Left ventricle myocardium inferior (tissue), 1 donor: ENCODE measurements at regions not wholly inside any gene's neighbourhood (a gene's known extent, or its start where the extent isn't known, plus 50 kb on each side); places are given as distances from the start of the nearest gene placed in this dataset.
A peak's percentile ranks its signal among the peaks of the same experiment; 100 is the strongest.

Experiments used
- DNase-seq: peaks from one replicate; pipeline ENCODE4 v3.0.0-alpha.2; 2020
- H3K27ac ChIP-seq: fragments of 200-600 bp; replicated peaks from 2 replicates; pipeline ENCODE4 v1.8.0; 2021
- H3K27me3 ChIP-seq: fragments of 200-600 bp; 2 replicates; pipeline ENCODE4 v1.8.0; 2021; ENCODE audit warnings: low read depth
- H3K36me3 ChIP-seq: fragments of 200-600 bp; 2 replicates; pipeline ENCODE4 v1.8.0; 2021
- H3K4me1 ChIP-seq: fragments of 200-600 bp; 2 replicates; pipeline ENCODE4 v1.8.0; 2021
- H3K4me3 ChIP-seq: fragments of 200-600 bp; 2 replicates; pipeline ENCODE4 v1.8.0; 2021; ENCODE audit warnings: mild to moderate bottlenecking, moderate library complexity
- H3K9me3 ChIP-seq: fragments of 200-600 bp; replicated peaks from 2 replicates; pipeline ENCODE4 v1.8.0; 2021
- intact Hi-C: fragments of 100-400 bp; cut with micrococcal nuclease; formaldehyde crosslinking; loops from one replicate; pipeline ENCODE4 v1.11.0; 2022
- TF ChIP-seq, protein P1 (sequence below): fragments of 200-600 bp; IDR thresholded peaks from 2 replicates; pipeline ENCODE4 v1.8.0; 2021; ENCODE audit warnings: antibody characterized with exemption, mild to moderate bottlenecking, borderline replicate concordance
- donor health status: DM: no; HTN: yes; CAD: no; lungs with severe emphysema.

DNA sequence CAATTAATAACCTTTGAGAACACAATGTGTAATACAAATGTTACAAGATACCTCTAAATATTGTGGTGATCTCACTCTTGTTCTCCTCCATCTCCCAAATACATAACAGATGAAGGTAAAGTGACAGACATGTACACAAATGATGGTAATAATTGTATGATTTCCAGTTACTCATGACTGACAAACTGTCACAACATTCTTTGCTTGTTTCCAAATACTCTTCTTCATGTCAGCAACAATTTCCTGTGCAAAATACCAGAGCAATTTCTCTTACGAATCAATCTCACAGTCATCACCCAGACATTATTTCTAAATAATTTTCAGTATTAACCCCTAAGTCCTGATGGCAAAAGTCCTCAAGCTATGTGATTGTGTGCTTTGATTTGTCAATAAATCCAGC, 92.9 kb downstream of the RPS12 start:
- H3K9me3 ChIP-seq = no peaks in the 10 kb centered on the region
- DNase-seq = no peak
- no peaks in the 10 kb centered on the region for H3K36me3 ChIP-seq
- intact Hi-C loops = no loop called here
- no peaks in the 10 kb centered on the region for H3K27me3 ChIP-seq
- H3K4me3 ChIP-seq = no peak overlapping the region
- no peaks in the 10 kb centered on the region for H3K4me1 ChIP-seq
- H3K27ac ChIP-seq = no peak overlapping the region
- TF ChIP-seq, protein P1, sequence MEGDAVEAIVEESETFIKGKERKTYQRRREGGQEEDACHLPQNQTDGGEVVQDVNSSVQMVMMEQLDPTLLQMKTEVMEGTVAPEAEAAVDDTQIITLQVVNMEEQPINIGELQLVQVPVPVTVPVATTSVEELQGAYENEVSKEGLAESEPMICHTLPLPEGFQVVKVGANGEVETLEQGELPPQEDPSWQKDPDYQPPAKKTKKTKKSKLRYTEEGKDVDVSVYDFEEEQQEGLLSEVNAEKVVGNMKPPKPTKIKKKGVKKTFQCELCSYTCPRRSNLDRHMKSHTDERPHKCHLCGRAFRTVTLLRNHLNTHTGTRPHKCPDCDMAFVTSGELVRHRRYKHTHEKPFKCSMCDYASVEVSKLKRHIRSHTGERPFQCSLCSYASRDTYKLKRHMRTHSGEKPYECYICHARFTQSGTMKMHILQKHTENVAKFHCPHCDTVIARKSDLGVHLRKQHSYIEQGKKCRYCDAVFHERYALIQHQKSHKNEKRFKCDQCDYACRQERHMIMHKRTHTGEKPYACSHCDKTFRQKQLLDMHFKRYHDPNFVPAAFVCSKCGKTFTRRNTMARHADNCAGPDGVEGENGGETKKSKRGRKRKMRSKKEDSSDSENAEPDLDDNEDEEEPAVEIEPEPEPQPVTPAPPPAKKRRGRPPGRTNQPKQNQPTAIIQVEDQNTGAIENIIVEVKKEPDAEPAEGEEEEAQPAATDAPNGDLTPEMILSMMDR = no peak

DNA sequence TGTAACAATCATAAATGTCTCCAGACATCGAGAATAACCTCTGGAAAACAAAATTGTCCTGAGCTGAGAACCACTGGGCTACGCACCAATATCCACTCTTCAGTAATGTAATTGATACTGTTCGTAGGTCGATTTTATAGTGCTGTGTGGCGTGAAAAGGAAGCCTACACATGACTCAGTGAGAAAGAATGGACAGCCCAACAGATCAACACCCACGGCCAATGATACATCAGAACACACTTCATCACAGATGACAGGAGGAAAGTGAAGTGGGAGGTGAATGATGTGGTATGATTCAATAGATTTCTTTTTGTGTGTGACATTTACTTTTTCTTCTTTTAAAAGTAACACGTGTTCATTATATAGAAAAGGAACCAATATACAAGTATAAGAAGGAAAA, 93.5 kb downstream of the RPS12 start:
- no peaks in the 10 kb centered on the region for H3K4me1 ChIP-seq
- H3K27ac ChIP-seq = no peak overlapping the region
- TF ChIP-seq, protein P1 = no peak
- no peaks in the 10 kb centered on the region for H3K36me3 ChIP-seq
- no peaks in the 10 kb centered on the region for H3K9me3 ChIP-seq
- H3K27me3 ChIP-seq = no peaks in the 10 kb centered on the region
- no peak overlapping the region for H3K4me3 ChIP-seq
- DNase-seq = no peak
- intact Hi-C loops = no loop called here

DNA sequence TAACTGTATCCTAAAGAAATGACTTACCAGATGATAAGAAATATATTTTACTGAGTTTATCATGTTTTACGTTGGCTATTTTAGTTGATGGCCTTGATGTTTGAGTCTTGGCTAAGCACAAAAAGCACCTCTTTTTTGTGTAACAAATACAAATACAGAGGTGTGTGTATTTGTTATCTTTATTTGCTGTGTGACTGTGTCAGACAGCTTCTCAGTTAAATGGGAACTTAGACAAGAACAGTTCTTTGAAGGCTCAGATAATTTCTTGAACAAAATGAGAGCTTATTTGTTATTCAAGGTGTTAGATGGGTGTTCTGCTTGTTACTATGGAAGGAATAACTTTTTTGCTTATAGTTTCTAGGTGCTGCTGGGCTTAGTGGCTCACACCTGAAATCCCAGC, 95.4 kb downstream of the RPS12 start:
- H3K4me3 ChIP-seq = no peak overlapping the region
- TF ChIP-seq, protein P1 = no peak
- no peaks in the 10 kb centered on the region for H3K4me1 ChIP-seq
- no peak overlapping the region for H3K27ac ChIP-seq
- intact Hi-C loops = no loop called here
- no peaks in the 10 kb centered on the region for H3K27me3 ChIP-seq
- H3K36me3 ChIP-seq = no peaks in the 10 kb centered on the region
- no peak for DNase-seq
- H3K9me3 ChIP-seq = no peaks in the 10 kb centered on the region

DNA sequence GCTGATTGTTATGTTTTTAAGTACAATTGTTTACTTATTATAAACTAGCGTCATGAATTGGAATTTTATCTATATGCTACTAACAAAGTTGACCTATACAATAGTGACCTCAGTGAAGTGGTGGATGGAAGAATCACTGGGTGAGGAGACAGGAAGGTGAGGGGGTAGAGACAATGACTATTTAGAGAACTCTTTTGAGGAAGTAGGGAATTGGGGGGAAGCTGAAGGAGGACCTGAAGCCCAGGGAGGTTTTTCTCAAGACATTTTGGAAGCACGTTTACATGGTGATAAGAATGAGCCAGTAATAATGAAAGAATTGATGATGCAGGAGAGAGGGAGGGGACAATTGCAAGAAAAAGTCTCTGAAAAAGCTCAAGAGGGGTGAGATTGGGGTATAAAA, 96.4 kb downstream of the RPS12 start:
- TF ChIP-seq, protein P1 = no peak
- intact Hi-C loops = no loop called here
- no peak for DNase-seq
- Histone ChIP-seq H3K36me3 (no peaks in the 10 kb centered on the region), H3K4me3 (no peak overlapping the region), H3K27ac (no peak overlapping the region), H3K27me3 (no peaks in the 10 kb centered on the region), H3K4me1 (no peaks in the 10 kb centered on the region), H3K9me3 (no peaks in the 10 kb centered on the region)

DNA sequence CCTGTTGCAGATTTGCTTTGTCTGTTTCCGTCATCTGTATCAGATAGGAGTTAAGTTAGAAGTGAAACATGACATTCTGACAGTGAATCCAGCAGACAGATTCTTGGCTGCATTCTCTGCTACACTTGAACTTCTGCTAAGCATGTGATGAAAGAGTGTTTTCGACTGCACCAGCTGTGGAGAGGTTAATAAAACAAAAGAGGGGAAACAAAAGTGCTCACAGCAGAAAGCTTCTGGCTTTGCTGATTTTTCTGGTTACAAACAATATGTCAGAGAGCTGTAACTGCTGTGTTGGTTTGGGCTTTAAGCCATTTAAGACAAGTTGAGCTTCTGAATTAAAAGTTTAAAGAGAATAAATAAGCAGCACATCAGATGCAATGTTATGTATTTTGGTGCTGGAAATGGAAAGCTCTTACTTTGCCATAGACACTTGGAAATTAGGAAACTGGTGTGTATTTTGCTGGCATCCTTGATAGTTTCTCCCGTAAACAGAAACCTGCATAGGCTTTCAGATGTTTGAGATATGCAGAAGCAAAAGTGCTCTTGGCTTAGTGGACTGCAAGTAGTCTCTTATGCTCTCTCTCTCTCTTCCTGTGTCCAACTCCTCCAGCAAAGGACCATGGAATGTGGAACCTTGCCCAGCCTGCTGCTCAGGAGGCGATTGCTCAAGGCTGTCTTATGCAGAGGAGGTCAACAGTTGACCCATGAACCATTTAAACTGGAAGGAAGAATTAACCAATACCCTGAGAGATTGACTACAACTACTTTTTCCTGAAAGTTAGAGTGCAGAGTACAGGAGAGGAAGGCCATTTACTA, 104.9 kb downstream of the RPS12 start:
- TF ChIP-seq, protein P1 = no peak
- peak overlapping the region; percentile 27 for H3K4me3 ChIP-seq
- no peaks in the 10 kb centered on the region for H3K27me3 ChIP-seq
- H3K36me3 ChIP-seq = no peaks in the 10 kb centered on the region
- intact Hi-C loops = no loop called here
- DNase-seq = peak; percentile 69
- peak overlapping the region; percentile 60 for H3K27ac ChIP-seq
- peaks cover 17% of the 10 kb centered on the region for H3K4me1 ChIP-seq
- no peaks in the 10 kb centered on the region for H3K9me3 ChIP-seq
